Hepatocyte (in vitro differentiated cells): ENCODE measurements at regions not wholly inside any gene's neighbourhood (a gene's known extent, or its start where the extent isn't known, plus 50 kb on each side); places are given as distances from the start of the nearest gene placed in this dataset.

Source experiments
- EZH2 ChIP-seq: fragments of 200-600 bp; sonication (generic); IDR thresholded peaks from 2 replicates; pipeline ENCODE4 v1.6.1; 2016; ENCODE audit warnings: antibody characterized with exemption, mild to moderate bottlenecking, borderline replicate concordance
- TF ChIP-seq, protein P1 (sequence below): fragments of 200-600 bp; sonication (generic); IDR thresholded peaks from 2 replicates; pipeline ENCODE4 v1.5.1; 2016; ENCODE audit warnings: antibody characterized with exemption, mild to moderate bottlenecking; ENCODE audit not compliant: poor library complexity

DNA sequence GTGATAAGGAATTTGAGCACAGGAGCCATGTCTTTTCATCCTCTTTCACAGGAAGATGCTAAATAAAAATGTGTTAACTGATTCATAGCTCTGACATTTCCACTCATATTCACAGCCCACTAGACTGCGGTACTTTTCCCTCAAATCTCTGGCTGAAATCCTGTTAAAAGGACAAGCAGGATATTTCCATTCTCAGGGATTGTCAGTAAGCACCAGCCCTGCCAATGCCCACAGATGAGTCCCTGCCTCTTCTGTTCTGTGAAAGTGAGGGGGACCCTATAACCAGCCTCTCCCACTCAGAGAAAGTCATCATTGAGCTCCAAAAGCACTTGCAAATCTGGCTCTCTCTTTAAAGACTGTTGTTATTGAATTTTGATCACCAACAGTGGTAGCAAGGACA, 440.5 kb downstream of the SETBP1 start:
- no peak for TF ChIP-seq EZH2
- TF ChIP-seq, protein P1, sequence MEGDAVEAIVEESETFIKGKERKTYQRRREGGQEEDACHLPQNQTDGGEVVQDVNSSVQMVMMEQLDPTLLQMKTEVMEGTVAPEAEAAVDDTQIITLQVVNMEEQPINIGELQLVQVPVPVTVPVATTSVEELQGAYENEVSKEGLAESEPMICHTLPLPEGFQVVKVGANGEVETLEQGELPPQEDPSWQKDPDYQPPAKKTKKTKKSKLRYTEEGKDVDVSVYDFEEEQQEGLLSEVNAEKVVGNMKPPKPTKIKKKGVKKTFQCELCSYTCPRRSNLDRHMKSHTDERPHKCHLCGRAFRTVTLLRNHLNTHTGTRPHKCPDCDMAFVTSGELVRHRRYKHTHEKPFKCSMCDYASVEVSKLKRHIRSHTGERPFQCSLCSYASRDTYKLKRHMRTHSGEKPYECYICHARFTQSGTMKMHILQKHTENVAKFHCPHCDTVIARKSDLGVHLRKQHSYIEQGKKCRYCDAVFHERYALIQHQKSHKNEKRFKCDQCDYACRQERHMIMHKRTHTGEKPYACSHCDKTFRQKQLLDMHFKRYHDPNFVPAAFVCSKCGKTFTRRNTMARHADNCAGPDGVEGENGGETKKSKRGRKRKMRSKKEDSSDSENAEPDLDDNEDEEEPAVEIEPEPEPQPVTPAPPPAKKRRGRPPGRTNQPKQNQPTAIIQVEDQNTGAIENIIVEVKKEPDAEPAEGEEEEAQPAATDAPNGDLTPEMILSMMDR, result no peak
